ENCODE measurements at regions not wholly inside any gene's neighbourhood (a gene's known extent, or its start where the extent isn't known, plus 50 kb on each side); places are given as distances from the start of the nearest gene placed in this dataset.

DNA sequence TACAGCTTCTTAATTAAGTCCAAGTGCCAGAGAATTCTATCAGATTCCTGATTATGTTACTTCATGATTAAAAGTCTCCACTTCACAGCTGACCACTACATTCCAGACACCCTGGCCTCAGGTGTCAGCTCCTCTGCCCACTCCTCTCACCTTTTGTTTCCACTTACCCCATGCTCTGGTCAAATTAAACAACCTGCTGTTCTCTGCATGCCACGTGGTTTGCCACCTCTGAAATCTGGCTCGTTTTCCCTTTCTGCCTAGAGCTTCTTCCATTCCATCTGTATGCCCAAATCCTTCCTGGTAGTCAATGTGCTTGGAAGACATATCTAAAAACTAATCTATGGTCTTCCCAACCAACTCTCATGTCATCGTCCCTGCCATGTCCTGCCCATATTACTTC is 158.6 kb downstream of the ICE1 start:
- no peak overlapping the region for H3K27ac ChIP-seq (ENCODE audit: low read length)
- no peak overlapping the region for H3K4me3 ChIP-seq (ENCODE audit: low read length)
- TF ChIP-seq, protein P1, sequence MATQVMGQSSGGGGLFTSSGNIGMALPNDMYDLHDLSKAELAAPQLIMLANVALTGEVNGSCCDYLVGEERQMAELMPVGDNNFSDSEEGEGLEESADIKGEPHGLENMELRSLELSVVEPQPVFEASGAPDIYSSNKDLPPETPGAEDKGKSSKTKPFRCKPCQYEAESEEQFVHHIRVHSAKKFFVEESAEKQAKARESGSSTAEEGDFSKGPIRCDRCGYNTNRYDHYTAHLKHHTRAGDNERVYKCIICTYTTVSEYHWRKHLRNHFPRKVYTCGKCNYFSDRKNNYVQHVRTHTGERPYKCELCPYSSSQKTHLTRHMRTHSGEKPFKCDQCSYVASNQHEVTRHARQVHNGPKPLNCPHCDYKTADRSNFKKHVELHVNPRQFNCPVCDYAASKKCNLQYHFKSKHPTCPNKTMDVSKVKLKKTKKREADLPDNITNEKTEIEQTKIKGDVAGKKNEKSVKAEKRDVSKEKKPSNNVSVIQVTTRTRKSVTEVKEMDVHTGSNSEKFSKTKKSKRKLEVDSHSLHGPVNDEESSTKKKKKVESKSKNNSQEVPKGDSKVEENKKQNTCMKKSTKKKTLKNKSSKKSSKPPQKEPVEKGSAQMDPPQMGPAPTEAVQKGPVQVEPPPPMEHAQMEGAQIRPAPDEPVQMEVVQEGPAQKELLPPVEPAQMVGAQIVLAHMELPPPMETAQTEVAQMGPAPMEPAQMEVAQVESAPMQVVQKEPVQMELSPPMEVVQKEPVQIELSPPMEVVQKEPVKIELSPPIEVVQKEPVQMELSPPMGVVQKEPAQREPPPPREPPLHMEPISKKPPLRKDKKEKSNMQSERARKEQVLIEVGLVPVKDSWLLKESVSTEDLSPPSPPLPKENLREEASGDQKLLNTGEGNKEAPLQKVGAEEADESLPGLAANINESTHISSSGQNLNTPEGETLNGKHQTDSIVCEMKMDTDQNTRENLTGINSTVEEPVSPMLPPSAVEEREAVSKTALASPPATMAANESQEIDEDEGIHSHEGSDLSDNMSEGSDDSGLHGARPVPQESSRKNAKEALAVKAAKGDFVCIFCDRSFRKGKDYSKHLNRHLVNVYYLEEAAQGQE (IDR thresholded peaks at IDR 0.05; ENCODE audit: borderline replicate concordance), result no peak
- TF ChIP-seq TAF1 (IDR thresholded peaks at IDR 0.05; ENCODE audit: low read depth), result no peak
- no peak for TF ChIP-seq EZH2 (IDR thresholded peaks at IDR 0.05; ENCODE audit: borderline replicate concordance, insufficient read depth, low read length, poor library complexity, severe bottlenecking)
- TF ChIP-seq RAD21 (conservative IDR thresholded peaks at IDR 0.05), result no peak
- no peak for TF ChIP-seq MXI1 (conservative IDR thresholded peaks at IDR 0.05; ENCODE audit: poor library complexity, severe bottlenecking)
- TF ChIP-seq, protein P2, sequence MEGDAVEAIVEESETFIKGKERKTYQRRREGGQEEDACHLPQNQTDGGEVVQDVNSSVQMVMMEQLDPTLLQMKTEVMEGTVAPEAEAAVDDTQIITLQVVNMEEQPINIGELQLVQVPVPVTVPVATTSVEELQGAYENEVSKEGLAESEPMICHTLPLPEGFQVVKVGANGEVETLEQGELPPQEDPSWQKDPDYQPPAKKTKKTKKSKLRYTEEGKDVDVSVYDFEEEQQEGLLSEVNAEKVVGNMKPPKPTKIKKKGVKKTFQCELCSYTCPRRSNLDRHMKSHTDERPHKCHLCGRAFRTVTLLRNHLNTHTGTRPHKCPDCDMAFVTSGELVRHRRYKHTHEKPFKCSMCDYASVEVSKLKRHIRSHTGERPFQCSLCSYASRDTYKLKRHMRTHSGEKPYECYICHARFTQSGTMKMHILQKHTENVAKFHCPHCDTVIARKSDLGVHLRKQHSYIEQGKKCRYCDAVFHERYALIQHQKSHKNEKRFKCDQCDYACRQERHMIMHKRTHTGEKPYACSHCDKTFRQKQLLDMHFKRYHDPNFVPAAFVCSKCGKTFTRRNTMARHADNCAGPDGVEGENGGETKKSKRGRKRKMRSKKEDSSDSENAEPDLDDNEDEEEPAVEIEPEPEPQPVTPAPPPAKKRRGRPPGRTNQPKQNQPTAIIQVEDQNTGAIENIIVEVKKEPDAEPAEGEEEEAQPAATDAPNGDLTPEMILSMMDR (IDR thresholded peaks at IDR 0.05; ENCODE audit: poor library complexity, severe bottlenecking), result no peak
- no peak for TF ChIP-seq SMC3 (conservative IDR thresholded peaks at IDR 0.05; ENCODE audit: poor library complexity)
- TF ChIP-seq EP300 (conservative IDR thresholded peaks at IDR 0.05; ENCODE audit: poor library complexity, severe bottlenecking), result no peak
- H3K79me2 ChIP-seq (replicated peaks; ENCODE audit: insufficient read depth, low read length), result no peaks in the 10 kb centered on the region
- H3K9ac ChIP-seq (ENCODE audit: low read length), result no peak overlapping the region
- H3K36me3 ChIP-seq (ENCODE audit: insufficient read depth, low read length), result no peaks in the 10 kb centered on the region
- no peaks in the 10 kb centered on the region for H4K20me1 ChIP-seq (ENCODE audit: insufficient read depth)
- no peaks in the 10 kb centered on the region for H3F3A ChIP-seq (ENCODE audit: insufficient read depth, low read length, poor library complexity, severe bottlenecking)
- H3K4me2 ChIP-seq (ENCODE audit: low read length), result no peak overlapping the region
- no peaks in the 10 kb centered on the region for H3K9me2 ChIP-seq (ENCODE audit: insufficient read depth, low read length)
- no peaks in the 10 kb centered on the region for H3K9me3 ChIP-seq (ENCODE audit: low read length)
- no peak overlapping the region for H2AFZ ChIP-seq (ENCODE audit: low read depth, low read length)
- no peaks in the 10 kb centered on the region for H3K27me3 ChIP-seq (ENCODE audit: insufficient read depth, low read depth, low read length)

DNA sequence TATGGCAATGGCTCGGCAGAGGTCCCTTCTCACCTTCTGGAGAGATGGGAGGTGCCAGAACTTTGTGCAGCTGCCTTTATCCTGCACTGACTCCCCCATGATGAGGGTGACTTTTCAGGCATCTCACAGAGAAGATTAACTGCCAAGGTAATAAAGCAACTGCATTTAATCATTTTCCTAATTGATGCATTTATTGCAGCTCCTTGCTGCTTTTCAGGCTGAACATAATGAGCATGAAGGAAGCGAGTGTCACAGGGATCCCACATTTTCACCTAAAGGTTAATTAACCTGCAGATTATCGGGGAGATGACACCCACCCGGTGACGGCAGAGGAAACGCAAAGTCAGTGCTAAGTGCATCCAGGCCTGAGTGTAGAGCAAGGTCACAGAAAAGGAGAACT is 154.3 kb downstream of the ICE1 start:
- Histone ChIP-seq H3K4me2 (ENCODE audit: low read length) (no peak overlapping the region), H3K9ac (ENCODE audit: low read length) (no peak overlapping the region), H3K4me3 (ENCODE audit: low read length) (no peak overlapping the region), H3K27ac (ENCODE audit: low read length) (no peak overlapping the region), H3K9me2 (ENCODE audit: insufficient read depth, low read length) (no peaks in the 10 kb centered on the region), H3K27me3 (ENCODE audit: insufficient read depth, low read depth, low read length) (no peaks in the 10 kb centered on the region), H3K9me3 (ENCODE audit: low read length) (no peaks in the 10 kb centered on the region), H3F3A (ENCODE audit: insufficient read depth, low read length, poor library complexity, severe bottlenecking) (no peaks in the 10 kb centered on the region), H2AFZ (ENCODE audit: low read depth, low read length) (no peak overlapping the region), H4K20me1 (ENCODE audit: insufficient read depth) (no peaks in the 10 kb centered on the region), H3K36me3 (ENCODE audit: insufficient read depth, low read length) (no peaks in the 10 kb centered on the region), H3K79me2 (replicated peaks; ENCODE audit: insufficient read depth, low read length) (no peaks in the 10 kb centered on the region)
- TF ChIP-seq MXI1 (conservative IDR thresholded peaks at IDR 0.05; ENCODE audit: poor library complexity, severe bottlenecking) (no peak), TAF1 (IDR thresholded peaks at IDR 0.05; ENCODE audit: low read depth) (no peak)

DNA sequence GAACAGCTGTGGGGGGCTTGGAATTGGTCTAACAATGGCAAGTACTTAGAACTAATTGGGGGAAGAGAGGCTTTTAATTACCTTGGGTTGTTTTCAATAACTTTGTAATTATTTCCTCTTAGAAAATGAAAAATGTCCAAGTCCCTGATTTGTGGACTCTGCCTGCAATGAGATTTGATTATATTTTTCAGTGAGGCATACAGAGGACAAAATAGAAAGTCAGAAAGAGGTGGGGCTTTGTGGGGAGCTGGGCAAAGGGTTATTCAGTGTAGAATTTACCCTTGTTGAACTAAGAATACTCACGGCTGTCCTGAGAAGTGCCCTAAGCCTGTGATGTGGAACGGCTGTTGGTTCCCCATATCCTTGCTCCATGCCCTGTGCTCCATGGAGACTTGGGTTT is 153.0 kb downstream of the ICE1 start:
- Histone ChIP-seq H3F3A (ENCODE audit: insufficient read depth, low read length, poor library complexity, severe bottlenecking) (no peaks in the 10 kb centered on the region), H3K9me2 (ENCODE audit: insufficient read depth, low read length) (no peaks in the 10 kb centered on the region), H3K4me2 (ENCODE audit: low read length) (no peak overlapping the region), H3K9me3 (ENCODE audit: low read length) (no peaks in the 10 kb centered on the region), H3K4me3 (ENCODE audit: low read length) (no peak overlapping the region), H2AFZ (ENCODE audit: low read depth, low read length) (no peak overlapping the region), H3K27me3 (ENCODE audit: insufficient read depth, low read depth, low read length) (no peaks in the 10 kb centered on the region), H3K27ac (ENCODE audit: low read length) (no peak overlapping the region), H4K20me1 (ENCODE audit: insufficient read depth) (no peaks in the 10 kb centered on the region), H3K9ac (ENCODE audit: low read length) (no peak overlapping the region), H3K36me3 (ENCODE audit: insufficient read depth, low read length) (no peaks in the 10 kb centered on the region), H3K79me2 (replicated peaks; ENCODE audit: insufficient read depth, low read length) (no peaks in the 10 kb centered on the region)
- TF ChIP-seq, protein P1 (IDR thresholded peaks at IDR 0.05; ENCODE audit: borderline replicate concordance), result no peak
- TF ChIP-seq POLR2AphosphoS5 (IDR thresholded peaks at IDR 0.05) (no peak), EZH2 (IDR thresholded peaks at IDR 0.05; ENCODE audit: borderline replicate concordance, insufficient read depth, low read length, poor library complexity, severe bottlenecking) (no peak), EP300 (conservative IDR thresholded peaks at IDR 0.05; ENCODE audit: poor library complexity, severe bottlenecking) (no peak), SMC3 (conservative IDR thresholded peaks at IDR 0.05; ENCODE audit: poor library complexity) (no peak), RAD21 (conservative IDR thresholded peaks at IDR 0.05) (no peak), TAF1 (IDR thresholded peaks at IDR 0.05; ENCODE audit: low read depth) (no peak), MXI1 (conservative IDR thresholded peaks at IDR 0.05; ENCODE audit: poor library complexity, severe bottlenecking) (no peak)
- TF ChIP-seq, protein P2 (IDR thresholded peaks at IDR 0.05; ENCODE audit: poor library complexity, severe bottlenecking), result no peak

All from neural cell (in vitro differentiated cells).